ENCODE measurements at regions not wholly inside any gene's neighbourhood (a gene's known extent, or its start where the extent isn't known, plus 50 kb on each side); places are given as distances from the start of the nearest gene placed in this dataset.

DNA sequence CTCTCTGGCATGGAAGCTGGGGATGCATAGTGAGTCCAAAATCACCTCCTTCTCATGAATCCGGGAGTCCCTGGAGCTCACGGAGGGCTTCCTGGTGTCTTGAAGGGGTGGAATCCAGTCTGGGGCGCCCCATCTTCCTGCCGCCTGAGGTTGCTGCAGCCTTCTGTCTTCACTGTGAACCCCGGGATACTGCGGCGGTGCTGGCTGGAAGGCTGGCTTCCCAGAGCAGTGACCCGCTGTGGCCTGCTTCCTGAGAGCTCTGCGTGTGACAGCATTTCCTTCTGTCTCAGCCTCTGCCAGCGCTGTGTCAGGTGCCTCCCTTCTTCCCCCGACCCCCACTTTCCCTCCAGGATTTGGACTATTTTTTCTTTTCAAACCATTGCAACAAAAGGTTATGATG, 98.8 kb upstream of the STOX2 start:
- no peak for TF ChIP-seq CEBPB (tag; IDR thresholded peaks at IDR 0.05)
- TF ChIP-seq CREB1 (IDR thresholded peaks at IDR 0.05): no peak
- no peak for TF ChIP-seq CREB1 (CRISPR knock-in tag; IDR thresholded peaks at IDR 0.05)
- TF ChIP-seq STAT5B (CRISPR knock-in tag; IDR thresholded peaks at IDR 0.05): no peak
- TF ChIP-seq HMG20A (CRISPR knock-in tag; conservative IDR thresholded peaks at IDR 0.05): no peak
- no peak for TF ChIP-seq TRIM28 (IDR thresholded peaks at IDR 0.05)
- TF ChIP-seq POLR2A (conservative IDR thresholded peaks at IDR 0.05): no peak
- no peak for TF ChIP-seq KAT7 (CRISPR knock-in tag; IDR thresholded peaks at IDR 0.05; ENCODE audit: borderline replicate concordance)
- no peak for TF ChIP-seq TSC22D4 (tag; IDR thresholded peaks at IDR 0.05)
- TF ChIP-seq, protein P1, sequence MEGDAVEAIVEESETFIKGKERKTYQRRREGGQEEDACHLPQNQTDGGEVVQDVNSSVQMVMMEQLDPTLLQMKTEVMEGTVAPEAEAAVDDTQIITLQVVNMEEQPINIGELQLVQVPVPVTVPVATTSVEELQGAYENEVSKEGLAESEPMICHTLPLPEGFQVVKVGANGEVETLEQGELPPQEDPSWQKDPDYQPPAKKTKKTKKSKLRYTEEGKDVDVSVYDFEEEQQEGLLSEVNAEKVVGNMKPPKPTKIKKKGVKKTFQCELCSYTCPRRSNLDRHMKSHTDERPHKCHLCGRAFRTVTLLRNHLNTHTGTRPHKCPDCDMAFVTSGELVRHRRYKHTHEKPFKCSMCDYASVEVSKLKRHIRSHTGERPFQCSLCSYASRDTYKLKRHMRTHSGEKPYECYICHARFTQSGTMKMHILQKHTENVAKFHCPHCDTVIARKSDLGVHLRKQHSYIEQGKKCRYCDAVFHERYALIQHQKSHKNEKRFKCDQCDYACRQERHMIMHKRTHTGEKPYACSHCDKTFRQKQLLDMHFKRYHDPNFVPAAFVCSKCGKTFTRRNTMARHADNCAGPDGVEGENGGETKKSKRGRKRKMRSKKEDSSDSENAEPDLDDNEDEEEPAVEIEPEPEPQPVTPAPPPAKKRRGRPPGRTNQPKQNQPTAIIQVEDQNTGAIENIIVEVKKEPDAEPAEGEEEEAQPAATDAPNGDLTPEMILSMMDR (IDR thresholded peaks at IDR 0.05 in 2 of 3, conservative IDR thresholded peaks at IDR 0.05 in 1 of 3; ENCODE audit: insufficient read depth in 2 of 3, low read depth in 1 of 3, low read length in 3 of 3): no peak
- TF ChIP-seq, protein P2, sequence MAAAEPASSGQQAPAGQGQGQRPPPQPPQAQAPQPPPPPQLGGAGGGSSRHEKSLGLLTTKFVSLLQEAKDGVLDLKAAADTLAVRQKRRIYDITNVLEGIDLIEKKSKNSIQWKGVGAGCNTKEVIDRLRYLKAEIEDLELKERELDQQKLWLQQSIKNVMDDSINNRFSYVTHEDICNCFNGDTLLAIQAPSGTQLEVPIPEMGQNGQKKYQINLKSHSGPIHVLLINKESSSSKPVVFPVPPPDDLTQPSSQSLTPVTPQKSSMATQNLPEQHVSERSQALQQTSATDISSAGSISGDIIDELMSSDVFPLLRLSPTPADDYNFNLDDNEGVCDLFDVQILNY (CRISPR knock-in tag; IDR thresholded peaks at IDR 0.05): no peak
- no peak for TF ChIP-seq ZNF354B (CRISPR knock-in tag; IDR thresholded peaks at IDR 0.05)
- TF ChIP-seq, protein P3, sequence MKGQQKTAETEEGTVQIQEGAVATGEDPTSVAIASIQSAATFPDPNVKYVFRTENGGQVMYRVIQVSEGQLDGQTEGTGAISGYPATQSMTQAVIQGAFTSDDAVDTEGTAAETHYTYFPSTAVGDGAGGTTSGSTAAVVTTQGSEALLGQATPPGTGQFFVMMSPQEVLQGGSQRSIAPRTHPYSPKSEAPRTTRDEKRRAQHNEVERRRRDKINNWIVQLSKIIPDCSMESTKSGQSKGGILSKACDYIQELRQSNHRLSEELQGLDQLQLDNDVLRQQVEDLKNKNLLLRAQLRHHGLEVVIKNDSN (CRISPR knock-in tag; IDR thresholded peaks at IDR 0.05): no peak
- no peak for TF ChIP-seq HCFC1 (IDR thresholded peaks at IDR 0.05; ENCODE audit: low read depth, low read length)
- TF ChIP-seq MYC (IDR thresholded peaks at IDR 0.05; ENCODE audit: low read depth, low read length): no peak
- no peak for TF ChIP-seq MYC (CRISPR knock-in tag; IDR thresholded peaks at IDR 0.05; ENCODE audit: borderline replicate concordance, low read depth)
